ENCODE measurements at regions not wholly inside any gene's neighbourhood (a gene's known extent, or its start where the extent isn't known, plus 50 kb on each side); places are given as distances from the start of the nearest gene placed in this dataset.

DNA sequence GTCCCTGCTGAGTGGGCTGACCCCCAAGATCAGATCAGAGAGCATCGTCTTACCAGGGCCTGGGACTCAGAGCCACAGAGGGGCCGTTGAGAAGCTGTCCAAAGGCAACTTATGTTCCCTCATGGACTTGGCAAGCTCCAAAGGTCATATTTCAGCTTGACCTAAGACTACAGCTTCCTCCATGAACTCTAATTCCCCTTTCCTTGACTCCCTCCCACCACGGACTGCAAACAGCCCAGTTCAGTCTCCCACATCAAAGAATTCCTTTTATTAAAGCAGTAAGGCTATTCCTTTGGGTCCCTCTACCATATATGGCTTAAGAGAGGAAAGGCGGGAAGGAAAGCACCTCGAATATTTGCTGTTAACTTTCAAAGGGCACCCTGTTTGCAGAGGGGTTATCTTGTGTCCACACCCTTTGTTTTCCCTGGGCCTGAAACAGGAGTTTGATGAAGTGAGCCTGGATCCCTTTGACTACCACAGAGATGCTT lies 146.1 kb upstream of the THBS1 start:
- TF ChIP-seq, protein P1, sequence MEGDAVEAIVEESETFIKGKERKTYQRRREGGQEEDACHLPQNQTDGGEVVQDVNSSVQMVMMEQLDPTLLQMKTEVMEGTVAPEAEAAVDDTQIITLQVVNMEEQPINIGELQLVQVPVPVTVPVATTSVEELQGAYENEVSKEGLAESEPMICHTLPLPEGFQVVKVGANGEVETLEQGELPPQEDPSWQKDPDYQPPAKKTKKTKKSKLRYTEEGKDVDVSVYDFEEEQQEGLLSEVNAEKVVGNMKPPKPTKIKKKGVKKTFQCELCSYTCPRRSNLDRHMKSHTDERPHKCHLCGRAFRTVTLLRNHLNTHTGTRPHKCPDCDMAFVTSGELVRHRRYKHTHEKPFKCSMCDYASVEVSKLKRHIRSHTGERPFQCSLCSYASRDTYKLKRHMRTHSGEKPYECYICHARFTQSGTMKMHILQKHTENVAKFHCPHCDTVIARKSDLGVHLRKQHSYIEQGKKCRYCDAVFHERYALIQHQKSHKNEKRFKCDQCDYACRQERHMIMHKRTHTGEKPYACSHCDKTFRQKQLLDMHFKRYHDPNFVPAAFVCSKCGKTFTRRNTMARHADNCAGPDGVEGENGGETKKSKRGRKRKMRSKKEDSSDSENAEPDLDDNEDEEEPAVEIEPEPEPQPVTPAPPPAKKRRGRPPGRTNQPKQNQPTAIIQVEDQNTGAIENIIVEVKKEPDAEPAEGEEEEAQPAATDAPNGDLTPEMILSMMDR (IDR thresholded peaks at IDR 0.05) = no peak

DNA sequence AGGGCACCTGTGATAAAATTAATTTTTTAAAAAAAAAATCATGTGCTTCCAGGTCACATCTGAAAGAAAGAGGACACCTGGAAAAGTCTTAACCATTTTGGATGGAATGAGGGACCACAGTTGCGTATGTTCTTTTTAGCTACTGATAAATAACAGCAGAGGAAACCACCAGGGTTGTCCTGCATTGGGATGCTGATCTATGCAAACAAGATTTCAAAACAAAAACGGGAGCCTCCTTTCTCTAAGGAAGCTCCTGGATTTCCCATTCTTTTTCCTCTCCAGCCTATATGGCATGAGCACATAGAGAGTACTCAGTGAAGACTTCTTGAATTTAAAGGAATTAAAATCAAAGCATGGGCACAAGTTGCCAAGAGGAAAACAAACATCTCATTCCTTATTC lies 145.6 kb upstream of the THBS1 start:
- TF ChIP-seq, protein P1 (IDR thresholded peaks at IDR 0.05) = no peak

DNA sequence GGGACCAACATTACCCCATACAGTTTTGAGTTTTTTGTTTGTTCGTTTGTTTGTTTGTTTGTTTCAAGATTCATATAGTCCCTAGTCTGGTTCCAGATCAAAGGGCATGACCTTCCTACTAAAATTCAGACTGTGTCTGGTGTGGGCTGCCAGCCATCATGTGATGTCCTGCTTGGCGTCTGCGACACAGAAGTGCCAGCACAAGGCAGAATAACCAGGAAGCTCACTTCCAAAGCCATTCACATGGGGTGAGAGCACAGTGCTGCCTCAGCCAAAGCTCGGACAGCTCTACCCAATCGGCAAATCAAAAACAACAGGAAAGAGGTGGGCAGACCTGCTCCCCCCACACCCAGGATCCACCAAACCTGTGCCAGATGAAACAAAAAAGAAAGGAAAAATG lies 142.6 kb upstream of the THBS1 start:
- TF ChIP-seq, protein P1 (IDR thresholded peaks at IDR 0.05) = no peak

DNA sequence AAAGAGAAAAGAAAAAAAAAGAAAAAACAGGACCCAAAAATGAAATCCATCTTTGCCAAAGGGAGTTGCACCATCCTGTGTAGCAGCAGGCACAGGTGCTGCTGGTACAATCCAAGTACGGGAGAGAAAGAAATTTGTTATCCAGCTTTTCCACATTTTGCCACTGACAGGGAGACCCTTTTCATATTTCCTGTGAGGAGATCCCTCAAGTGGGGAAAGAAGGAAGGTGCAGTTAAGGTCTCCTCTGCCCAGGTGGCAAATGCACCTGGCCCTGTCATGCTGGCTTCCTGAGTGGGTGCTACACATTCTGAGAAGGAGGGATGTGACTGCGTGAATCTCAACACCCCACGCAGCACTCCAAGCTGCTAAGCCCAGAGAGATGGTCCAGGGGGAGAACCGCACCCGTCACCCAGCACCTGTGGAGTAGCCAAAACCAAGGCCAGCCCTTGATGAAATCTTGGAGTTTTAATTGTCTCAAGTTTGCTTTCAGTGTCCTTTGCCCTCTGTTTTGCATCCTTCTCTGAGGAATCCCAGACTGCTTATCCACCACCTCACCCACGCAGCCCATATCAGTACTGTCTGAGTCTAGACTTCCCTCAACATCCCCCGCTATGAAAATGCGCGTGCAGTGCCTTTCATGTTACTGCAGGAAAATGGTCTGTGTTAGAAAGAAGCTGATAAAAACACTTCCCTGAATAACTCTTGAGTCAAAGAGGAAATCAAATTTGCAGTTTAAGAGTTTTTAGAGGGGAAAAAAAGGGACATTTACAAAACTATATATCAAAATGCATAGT lies 141.9 kb upstream of the THBS1 start:
- TF ChIP-seq, protein P1 (IDR thresholded peaks at IDR 0.05) = no peak

DNA sequence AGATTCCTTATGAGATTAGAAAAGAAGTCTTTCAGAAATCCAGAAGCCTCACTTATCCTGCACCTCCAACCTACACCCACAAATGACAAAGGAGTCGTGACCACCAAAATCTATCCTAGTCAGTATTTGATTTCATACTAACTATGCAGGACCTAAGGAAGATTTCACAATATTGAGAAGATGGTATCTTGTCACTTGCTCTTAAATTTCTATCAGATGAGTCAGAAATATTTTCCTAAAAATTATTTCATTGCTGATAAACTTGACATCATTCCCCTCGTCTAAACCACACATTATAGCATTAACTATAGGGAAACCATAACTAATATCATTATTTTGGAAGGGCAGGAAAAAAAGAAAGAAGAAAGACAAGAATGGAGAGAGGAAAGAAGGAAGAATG lies 138.0 kb upstream of the THBS1 start:
- TF ChIP-seq, protein P1 (IDR thresholded peaks at IDR 0.05) = no peak

DNA sequence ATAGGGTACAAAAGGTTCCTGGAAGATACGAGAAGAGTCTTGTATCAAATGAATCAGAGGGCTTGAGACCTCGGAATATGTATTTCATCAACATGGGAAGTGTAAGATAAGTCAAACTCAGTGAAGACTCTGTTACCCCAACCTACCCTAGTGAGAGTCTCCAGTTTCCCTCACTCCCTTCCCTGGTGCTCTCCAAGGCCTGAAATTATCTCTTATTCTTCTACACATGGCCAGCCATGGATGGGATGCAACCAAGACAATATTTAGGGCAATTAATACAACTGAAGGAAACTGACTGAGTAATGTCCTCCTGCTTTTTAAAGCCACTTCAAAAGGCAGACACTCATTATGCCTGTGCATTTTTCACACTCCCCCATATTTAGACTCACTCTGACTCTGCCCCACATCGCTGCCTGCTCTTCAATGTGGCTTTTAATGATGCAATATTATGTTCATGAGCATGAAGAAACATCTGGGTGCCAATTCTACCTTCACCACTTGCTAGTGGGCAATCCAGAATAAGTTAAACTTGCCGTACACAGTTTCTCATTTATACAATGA lies 137.1 kb upstream of the THBS1 start:
- TF ChIP-seq, protein P1 (IDR thresholded peaks at IDR 0.05) = no peak

DNA sequence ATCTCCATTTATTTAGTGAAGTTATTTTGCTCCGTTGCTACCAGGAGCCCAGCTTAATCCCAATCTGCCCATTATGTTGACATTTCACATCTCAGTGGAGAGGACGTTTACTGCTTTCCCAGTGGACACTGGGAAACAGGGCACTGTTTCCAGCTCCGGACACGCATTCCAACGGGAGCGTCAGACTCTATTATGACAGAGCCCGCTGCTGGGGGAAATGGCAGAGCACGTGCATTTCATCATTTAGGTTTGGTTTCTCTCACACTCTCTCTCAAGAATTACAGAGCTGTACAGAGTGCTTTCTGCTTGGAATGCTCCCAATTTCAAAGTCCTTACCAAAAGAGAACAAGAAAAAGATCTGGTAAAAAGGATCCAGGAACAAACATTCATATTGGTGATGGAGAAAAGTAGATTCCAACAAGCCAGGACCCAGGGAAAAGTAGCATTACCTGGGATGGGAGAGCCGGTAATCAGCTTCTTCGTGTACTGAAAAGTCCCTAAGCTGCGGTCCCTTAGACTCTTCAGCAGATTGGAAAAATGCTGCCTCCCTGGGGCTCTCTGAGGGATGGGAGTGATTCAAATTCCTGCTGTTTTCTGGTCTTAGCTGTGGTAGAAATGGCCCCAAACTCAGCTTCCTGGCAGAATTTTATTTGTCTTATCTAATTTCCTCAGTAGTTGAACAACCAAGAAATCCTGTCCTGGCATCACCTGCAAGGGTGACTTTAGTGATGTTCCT lies 136.0 kb upstream of the THBS1 start:
- TF ChIP-seq, protein P1 (IDR thresholded peaks at IDR 0.05) = no peak

Data from LNCAP (cell line).